8988T (cell line): ENCODE measurements at regions not wholly inside any gene's neighbourhood (a gene's known extent, or its start where the extent isn't known, plus 50 kb on each side); places are given as distances from the start of the nearest gene placed in this dataset.

Experiments used
- DNase-seq: peaks from one replicate; pipeline ENCODE4 v3.0.0; 2011

DNA sequence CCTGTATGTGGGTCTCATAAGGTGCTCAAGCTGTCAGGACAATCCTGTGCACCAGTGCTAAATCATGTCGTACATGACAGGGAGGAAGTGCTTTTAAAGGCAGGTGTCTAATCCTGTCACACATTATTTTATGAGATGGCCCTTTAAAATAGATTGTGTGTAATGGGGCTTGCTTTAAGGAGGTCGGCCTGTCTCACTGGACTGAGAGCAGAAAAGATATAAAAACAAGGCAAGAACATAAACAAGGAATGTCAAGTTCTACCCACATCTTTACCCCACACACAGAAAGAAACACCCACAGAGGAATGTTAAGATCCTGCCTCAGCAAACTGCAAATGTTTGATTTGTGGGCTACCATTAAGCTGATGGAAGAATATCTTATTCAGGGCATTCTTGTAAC is 279.0 kb downstream of the FOXA2 start:
- no peak for DNase-seq

DNA sequence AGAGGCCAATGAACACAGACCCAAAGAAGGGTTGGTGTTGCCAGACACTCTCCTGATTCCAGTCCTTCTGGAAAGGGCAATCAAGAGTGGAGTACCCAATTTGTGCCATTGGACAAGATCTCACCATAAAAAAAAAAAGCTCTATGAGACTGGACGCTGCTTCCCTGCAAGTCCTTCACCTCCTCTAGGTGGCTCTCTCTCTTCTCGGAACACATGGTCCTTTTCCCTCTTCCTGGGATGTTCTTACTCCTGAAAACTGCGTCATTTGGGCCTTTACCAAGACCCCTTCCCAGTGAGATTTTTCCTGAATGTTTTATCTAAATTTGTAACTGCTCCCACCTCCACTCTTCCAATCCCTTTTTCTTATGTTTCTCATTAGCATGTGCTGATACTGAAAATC is 280.8 kb downstream of the FOXA2 start:
- DNase-seq, result no peak

DNA sequence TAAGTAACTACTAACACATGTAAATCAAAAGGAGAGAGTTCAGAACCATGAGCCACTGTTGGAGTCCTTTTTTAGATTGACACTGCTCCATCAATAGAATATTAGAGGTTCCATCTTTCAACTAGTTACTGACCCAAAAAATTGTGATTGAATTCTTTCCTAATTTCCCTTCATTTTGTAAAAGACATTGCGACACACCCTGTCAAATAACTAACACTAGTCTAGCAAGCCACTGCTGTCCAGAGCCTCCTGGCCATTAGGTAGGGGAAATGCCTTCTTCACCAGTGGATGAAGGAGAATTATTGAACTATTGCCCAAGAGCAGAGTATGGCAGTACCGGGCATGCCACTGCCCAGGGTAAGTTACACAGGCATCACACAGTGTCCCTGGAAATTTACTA is 282.3 kb downstream of the FOXA2 start:
- no peak for DNase-seq

DNA sequence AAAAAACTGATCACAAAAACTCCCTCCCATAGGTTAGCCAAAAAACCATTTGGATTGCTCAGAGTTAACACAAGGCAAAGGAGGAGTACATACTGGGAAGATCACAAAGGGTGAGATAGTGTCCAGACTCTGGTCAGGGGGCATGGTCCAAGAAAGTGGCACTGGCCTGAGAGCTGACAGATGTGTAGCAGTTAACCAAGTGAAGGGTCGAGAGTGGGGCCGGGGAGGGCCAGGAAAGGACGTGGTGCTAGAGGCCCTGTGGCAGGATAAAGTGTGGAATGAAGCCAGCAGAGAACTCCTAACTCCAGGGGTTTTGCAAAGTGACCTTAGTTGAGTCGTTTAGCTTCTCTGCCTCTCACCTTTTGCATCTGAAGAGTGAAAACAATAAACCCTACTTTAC is 290.5 kb downstream of the FOXA2 start:
- DNase-seq, result no peak

GRCh38 chr20:22289442-22289841 is 294.9 kb downstream of the FOXA2 start:
- no peak for DNase-seq

GRCh38 chr20:22288957-22289356 is 295.4 kb downstream of the FOXA2 start:
- no peak for DNase-seq

- DNase-seq, result no peak
These were observed 296.2 kb downstream of the FOXA2 start for GRCh38 chr20:22288156-22288555.

DNA sequence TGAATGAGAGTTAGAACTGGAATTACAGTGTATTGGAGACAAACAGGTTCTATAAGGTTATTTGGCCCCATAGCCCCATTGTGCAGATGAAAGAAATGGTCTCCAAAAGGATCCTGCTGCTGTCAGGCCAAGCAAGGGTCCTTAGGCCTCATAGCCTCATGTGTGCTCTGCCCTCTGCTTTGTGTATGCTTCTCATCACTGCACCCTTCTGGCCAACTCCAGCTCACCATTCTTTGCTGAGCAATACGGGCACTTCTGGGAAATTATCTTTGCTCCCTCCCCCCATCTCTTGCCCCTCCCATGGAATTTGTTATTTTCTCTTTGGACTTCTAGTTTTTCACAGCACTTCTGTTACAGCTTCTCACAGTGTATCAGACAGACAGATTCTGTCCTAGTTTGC is 298.8 kb downstream of the FOXA2 start:
- no peak for DNase-seq

GRCh38 chr20:22282696-22283095 is 301.7 kb downstream of the FOXA2 start:
- DNase-seq, result no peak

DNA sequence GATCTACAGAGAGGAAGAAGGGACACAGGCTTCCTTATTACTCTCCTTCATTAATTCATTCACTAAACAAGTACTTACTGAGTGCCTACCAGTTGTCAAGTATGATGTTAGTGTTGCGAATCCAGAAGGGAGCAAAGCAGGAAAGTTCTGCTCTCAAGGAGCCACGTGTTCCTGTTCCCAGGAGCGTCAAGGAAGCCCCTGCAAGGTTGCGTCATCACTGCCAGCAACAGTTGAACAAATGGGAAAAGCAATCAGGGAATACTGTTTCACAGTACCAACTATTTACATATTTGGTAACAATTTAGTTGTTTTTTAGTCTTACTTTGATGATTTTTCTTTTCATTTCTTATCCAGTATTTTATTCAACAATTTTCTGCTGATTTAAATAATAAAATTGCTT is 310.0 kb downstream of the FOXA2 start:
- DNase-seq, result no peak

DNA sequence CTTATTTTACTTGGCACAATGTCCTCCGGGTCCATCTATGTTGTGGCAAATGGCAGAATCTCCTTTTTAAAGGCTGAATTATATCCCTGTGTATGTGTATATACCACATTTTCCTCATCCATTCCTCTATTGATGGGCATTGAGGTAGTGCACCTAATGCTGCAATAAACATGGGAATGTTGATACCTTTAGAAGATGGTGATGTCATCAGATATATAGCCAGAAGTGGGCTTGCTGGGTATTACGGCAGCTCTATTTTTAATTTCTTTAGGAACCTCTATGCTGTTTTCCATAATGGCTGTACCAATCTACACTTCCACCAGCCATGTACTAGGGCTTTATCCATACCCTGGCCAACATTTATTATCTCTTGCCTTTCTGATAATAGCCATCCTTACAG is 315.7 kb downstream of the FOXA2 start:
- no peak for DNase-seq

- no peak for DNase-seq
These were observed 319.5 kb downstream of the FOXA2 start for GRCh38 chr20:22264917-22265316.

DNA sequence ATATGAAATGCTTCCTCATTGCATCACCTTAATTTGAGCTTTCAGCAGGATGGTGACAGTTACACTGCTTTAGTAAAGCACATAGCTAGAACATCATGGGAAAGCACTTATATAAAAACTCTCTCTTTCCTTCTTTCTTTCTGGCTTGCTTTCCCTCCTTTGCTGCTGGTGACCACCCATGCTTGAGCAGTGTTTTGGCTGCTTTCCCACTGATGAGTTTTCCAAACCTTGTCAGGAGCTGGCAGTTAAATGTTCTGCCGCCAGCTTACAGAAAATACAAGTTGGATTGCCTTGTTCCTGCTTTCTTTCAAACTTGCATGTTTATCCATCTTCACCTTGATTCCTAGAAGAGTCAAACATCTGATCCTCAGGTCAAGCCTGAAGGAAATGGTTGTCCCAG is 323.9 kb downstream of the FOXA2 start:
- DNase-seq, result no peak

- DNase-seq, result no peak
These were observed 326.5 kb downstream of the FOXA2 start for GRCh38 chr20:22257912-22258311.

GRCh38 chr20:22248051-22248667 is 336.2 kb downstream of the FOXA2 start:
- DNase-seq, result no peak

GRCh38 chr20:22245139-22245538 is 339.2 kb downstream of the FOXA2 start:
- no peak for DNase-seq

DNA sequence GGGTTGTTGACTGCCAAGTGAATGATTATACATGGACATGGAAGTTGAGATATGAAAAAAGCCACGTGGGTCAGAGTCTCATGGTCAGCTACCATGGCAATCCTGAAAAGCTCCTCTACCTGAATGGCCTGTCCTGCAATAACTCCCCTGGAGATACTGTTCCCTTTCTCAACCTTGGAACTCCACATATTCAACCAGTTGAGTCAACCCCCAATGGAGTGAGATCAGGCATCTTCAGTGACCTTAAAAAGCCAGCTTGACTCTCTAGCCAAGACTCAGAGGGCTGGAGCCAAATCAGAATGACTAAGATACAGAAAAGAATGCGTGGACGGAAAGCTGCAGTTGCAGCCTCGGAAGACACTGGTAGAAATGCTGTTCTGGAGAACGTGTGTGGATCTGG is 341.3 kb downstream of the FOXA2 start:
- no peak for DNase-seq

DNA sequence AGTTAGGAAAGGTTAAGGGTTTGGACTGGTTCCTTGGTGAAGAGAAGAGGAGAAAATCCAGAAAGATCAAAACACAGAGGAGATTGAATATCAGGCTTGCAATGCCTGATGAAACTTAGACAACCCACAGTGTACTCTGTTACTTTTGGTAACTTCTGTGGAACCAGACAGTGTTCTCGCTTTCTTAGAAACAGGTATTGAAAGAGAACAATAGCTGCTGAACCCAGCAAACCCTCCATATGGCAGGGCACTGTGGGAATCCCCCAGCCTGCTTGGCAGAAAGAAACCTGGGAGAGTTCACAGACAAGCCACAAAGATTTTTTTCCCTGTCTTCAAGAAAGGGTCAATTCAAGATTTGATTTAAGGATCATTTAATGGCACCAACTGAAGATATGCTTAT is 342.8 kb downstream of the FOXA2 start:
- DNase-seq, result no peak

- DNase-seq, result no peak
These were observed 351.4 kb downstream of the FOXA2 start for GRCh38 chr20:22232923-22233322.

GRCh38 chr20:22232473-22232872 is 351.9 kb downstream of the FOXA2 start:
- no peak for DNase-seq

DNA sequence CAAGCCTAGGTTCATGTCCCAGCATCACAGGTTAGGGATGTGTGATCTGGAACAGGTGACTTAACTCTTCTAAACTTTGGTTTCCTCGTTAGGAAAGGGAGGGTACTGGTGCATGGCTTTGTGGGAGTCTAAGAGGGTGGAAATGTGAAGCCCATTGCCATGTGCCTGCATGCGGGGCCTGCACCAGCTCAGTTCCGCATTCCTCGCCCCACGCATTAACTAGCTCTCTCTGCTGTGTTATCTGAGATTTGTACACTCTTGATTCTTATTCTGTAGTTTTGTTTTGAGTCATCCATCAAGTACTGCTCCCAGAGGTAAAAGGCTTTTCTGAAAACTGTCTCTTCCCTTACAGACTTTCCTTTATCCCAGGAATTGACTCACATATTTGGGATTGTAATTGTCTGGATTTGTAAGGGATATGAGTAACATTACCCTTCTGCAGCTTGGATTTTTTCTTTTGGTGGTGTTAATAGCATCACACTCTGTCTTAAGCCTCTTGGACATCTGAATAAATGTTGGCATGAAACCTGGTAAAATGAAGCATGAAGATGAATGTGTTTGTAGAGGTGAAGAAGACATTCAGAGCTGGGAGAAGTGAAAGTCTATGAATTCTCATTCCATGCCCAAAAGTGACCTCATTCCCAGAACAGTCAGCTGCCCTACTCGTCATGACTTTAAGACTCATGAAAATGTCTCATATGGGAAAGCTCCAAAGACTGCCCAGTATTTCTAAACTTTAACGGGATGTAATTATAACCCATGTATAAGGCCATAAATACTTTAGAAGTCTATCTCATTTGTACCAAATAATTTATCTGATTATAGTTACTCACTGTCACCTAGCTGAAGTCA is 357.3 kb downstream of the FOXA2 start:
- no peak for DNase-seq

- DNase-seq, result no peak
These were observed 361.1 kb downstream of the FOXA2 start for GRCh38 chr20:22223236-22223635.

GRCh38 chr20:22217712-22218352 is 366.5 kb downstream of the FOXA2 start:
- no peak for DNase-seq

GRCh38 chr20:22216984-22217383 is 367.4 kb downstream of the FOXA2 start:
- DNase-seq, result no peak
